NOMO-1 treated with dmso at 0.1 percent for 144 hours (cell line): ENCODE measurements at regions not wholly inside any gene's neighbourhood (a gene's known extent, or its start where the extent isn't known, plus 50 kb on each side); places are given as distances from the start of the nearest gene placed in this dataset.
A peak's percentile ranks its signal among the peaks of the same experiment; 100 is the strongest.
"Not testable (repeated sequence)": the region's sequence is repeated elsewhere in the genome, so short reads cannot be mapped to it uniquely, and the experiment has no call there.

Source experiments
- DNase-seq: peaks from one replicate; lab custom pipeline; 2025; ENCODE audit not compliant: unreplicated experiment; lab: John Stamatoyannopoulos, UW

DNA sequence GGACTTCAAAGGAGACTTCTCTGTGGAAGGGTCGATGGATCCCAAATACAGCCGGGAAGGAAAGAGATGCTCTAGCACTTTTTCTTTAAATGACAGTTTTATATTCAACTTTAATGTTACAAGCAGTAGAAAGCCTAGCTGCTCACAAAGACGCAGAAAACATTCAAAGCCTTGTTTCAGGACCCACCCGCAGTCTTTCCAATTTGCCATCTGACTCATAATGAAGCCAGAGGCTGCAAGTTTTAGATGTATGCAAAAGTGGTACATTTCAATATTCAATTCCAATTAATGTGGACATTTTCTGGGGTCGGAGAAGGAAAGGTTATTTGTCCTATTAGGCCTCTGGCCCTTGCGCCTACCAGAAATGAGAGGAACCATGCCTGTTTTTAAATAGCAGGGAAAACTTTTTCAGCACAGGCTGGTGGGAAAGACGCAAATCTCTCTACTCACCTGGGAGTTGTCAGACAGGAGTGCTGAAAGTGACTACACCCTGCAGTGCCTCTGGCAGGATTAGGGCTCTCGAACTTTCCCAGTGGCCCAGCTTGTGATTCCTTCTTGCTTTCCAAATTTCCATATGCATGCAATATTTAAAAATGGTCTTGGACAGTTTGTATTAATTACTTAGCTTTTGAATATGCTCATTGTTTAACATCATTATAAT lies 117.4 kb upstream of the MBNL1 start:
- no peak for DNase-seq

GRCh38 chr3:152151877-152152765 lies 116.6 kb upstream of the MBNL1 start:
- not testable (repeated sequence) for DNase-seq

DNA sequence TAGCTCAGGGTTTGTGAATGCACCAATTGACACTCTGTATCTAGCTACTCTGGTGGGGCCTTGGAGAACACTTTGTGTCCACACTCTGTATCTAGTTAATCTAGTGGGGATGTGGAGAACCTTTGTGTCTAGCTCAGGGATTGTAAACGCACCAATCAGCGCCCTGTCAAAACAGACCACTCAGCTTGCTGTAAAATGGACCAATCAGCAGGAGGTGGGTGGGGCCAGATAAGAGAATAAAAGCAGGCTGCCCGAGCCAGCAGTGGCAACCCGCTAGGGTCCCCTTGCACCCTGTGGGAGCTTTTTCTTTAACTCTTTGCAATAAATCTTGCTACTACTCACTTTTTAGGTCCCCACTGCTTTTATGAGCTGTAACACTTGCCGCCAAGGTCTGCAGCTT lies 115.6 kb upstream of the MBNL1 start:
- not testable (repeated sequence) for DNase-seq

GRCh38 chr3:152155246-152156020 lies 113.3 kb upstream of the MBNL1 start:
- no peak for DNase-seq

GRCh38 chr3:152156880-152157279 lies 111.8 kb upstream of the MBNL1 start:
- DNase-seq = no peak

DNA sequence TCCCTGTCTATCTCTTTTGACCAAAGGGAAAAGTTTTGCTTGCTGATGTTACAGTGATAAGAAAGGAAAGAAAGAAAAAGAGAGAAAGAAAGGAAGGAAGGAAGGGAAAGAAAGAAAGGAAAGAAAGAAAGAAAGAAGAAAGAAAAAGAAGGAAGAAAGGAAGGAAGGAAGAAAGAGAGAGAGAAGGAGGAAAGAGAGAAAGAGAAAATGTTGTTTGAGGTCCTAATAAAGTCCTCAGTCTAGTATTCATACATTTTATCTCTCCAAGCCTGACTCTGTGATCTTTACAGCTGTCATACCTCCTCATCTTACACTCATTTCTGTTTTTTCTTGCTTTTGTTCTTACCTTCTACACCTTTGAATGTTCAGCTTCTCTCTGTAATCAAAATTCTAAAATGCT lies 111.4 kb upstream of the MBNL1 start:
- no peak for DNase-seq

DNA sequence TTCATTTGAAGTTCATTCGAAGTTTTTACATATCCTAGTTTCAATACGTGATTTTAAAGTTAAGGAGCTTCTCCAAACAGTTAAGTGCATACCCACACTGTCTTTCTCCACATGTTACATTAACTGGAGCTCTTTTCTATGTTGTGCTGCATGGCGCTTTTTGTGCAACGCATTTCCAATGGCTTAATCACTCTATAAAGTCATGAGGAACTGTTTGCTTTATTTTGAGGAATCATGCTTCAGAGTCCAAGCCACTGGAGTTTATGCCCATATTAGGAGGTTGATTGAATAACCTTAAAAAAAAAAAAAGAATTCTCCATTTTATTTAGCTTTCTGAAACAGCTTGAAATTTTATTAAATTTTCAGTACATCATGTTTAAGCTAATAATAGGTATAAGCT lies 109.4 kb upstream of the MBNL1 start:
- DNase-seq = peak; percentile 16

DNA sequence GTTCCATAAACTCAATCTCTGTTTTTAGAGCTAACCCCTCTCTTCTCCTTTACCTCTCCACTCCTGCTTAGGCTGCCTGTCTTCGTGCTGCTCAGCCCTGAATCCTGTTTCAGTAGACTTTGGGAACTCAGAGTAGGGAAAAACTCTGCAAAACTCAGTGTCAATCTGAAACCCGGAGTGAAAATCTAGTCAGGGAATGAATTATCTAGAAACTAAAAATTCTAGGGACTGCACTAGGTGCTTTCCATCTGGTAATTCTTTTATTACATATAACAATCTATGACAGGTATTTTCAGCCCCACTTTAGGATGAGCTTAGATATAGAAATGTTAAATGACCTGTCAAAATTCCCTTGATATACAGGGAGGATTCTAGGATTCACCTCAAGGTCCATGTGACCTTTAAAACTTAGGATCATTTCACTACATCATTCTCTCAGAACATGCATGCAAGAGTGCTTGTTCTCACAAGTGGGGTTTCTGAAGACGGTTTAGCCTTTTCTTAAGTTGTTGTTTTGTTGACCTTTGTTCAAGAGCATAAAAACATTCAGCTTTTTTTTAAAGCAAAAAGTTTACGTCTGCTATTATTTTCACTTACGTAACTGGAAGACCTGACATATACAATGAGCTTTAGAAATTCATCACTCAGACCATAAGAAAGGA lies 108.2 kb upstream of the MBNL1 start:
- DNase-seq = no peak

DNA sequence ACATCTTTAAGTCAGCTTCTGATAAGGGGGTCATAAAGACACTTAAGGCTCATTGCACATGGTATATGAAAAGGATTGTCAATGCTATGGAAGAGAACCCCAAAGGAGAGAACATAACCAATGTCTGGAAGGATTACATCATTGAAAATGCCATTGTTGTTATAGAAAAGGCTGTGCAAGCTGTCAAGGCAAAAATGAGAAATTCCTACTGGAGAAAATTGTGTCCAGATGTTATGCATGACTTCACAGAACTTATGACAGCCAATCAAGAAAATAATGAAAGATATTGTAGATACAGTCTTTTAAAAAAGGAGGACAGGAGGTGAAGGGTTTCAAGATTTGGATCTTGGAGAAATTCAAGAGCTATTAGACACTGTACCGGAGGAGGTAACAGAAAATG lies 96.3 kb upstream of the MBNL1 start:
- no peak for DNase-seq

- no peak for DNase-seq
Observed at GRCh38 chr3:152173627-152174026, 95.1 kb upstream of the MBNL1 start.

GRCh38 chr3:152174876-152175527 lies 93.7 kb upstream of the MBNL1 start:
- DNase-seq = no peak

- no peak for DNase-seq
Observed at GRCh38 chr3:152175528-152175889, 93.2 kb upstream of the MBNL1 start.

- no peak for DNase-seq
Observed at GRCh38 chr3:152176241-152176640, 92.5 kb upstream of the MBNL1 start.

GRCh38 chr3:152176998-152177397 lies 91.7 kb upstream of the MBNL1 start:
- DNase-seq = no peak

GRCh38 chr3:152177757-152178156 lies 91.0 kb upstream of the MBNL1 start:
- DNase-seq = no peak

DNA sequence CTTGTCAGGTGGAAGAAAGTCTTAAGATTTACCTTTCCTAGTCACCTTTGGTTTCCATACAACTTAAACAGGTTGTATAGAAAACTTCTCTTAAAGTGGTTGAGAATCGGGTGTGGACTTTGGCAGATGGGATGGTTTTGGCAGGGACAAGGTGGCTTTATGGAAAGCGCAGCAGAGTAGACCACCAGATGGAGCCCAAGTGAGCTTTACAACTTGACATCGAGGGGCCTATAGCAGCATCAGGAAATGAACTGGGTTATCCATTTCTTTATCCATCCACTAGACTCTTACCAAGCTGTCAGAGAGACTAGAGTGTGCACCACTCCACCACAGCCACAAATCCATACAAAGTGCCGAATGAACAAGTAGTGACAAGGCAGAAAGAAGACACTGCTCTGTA lies 85.3 kb upstream of the MBNL1 start:
- DNase-seq = no peak

DNA sequence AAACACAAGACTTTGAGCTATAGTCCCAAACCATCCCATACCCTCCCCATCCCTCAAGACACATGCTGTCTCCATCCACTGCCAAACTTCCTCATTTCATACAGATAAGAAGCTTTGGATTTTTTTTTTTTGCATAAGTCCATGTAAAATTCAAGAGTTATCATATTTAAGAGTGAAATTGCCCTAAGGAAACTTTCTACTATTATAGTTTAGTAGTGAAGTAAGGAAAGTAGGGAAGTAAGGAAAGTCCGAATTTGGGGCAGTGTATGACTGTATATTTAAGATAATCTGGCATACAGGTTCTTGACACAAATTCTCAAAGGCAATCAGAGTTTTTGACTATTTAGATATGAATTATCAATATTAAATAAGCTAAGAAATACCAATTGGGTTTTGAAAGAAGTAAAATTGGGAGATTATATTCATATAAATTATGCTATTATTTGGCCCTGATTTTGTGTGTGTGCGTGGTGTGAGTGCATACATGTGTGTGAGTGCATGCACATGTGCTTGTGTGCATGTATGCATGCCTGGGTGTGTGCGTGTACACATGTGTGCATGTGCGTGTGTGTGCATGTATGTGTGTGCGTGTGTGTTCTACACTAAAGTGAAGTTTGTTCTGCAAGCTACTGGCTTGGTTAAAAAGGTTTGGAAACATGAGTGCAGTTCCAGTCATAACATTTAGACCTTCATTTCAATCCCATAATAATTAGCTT lies 83.6 kb upstream of the MBNL1 start:
- no peak for DNase-seq

- DNase-seq = no peak
Observed at GRCh38 chr3:152185891-152186630, 82.7 kb upstream of the MBNL1 start.

GRCh38 chr3:152190636-152191183 lies 78.0 kb upstream of the MBNL1 start:
- no peak for DNase-seq
